Naive thymus-derived CD4-positive, alpha-beta T cell (primary cell): ENCODE measurements at regions not wholly inside any gene's neighbourhood (a gene's known extent, or its start where the extent isn't known, plus 50 kb on each side); places are given as distances from the start of the nearest gene placed in this dataset.
A peak's percentile ranks its signal among the peaks of the same experiment; 100 is the strongest.

Experiments
- ATAC-seq: fragments of 150-1000 bp; cut with Tn5 transposase; 2 replicates; pipeline ENCODE4 v1.10.0; 2021; ENCODE audit warnings: mild to moderate bottlenecking, moderate library complexity
- CTCF ChIA-PET: fragments of 350-600 bp; sonication (Branson Sonifier 250); formaldehyde crosslinking; loops from one replicate; lab custom pipeline; 2021; ENCODE audit warnings: antibody characterized with exemption; lab: Charles Lee
- POLR2A ChIA-PET: fragments of 350-600 bp; sonication (Branson Sonifier 250); formaldehyde crosslinking; loops from one replicate; lab custom pipeline; 2021; ENCODE audit warnings: antibody characterized with exemption, inconsistent platforms; lab: Charles Lee
- DNase-seq, 9 donors: peaks; one replicate each; pipeline versions ENCODE4 v3.0.0 to v3.0.0-alpha.2; 2020 to 2022; ENCODE audit warnings: mixed read lengths in 1 of 9
- H3K27ac ChIP-seq: one replicate; pipeline ENCODE4 v1.7.0; 2013; ENCODE audit warnings: mild to moderate bottlenecking, low read depth, low read length, moderate library complexity
- H3K27me3 ChIP-seq, 2 donors: one replicate each; pipeline ENCODE4 v1.7.0; 2013; ENCODE audit warnings: low read length in 2 of 2, mild to moderate bottlenecking in 2 of 2, moderate library complexity in 2 of 2; ENCODE audit not compliant: control insufficient read depth in 2 of 2, insufficient read depth in 2 of 2
- H3K36me3 ChIP-seq, 3 experiments: 1 replicate in 2 of 3; 2 replicates in 1 of 3; pipeline ENCODE4 v1.7.0; 2013; ENCODE audit warnings: low read length in 3 of 3, mild to moderate bottlenecking in 3 of 3, moderate library complexity in 1 of 3; ENCODE audit not compliant: insufficient read depth in 3 of 3, control insufficient read depth in 2 of 3
- H3K4me1 ChIP-seq, 2 donors: one replicate each; pipeline ENCODE4 v1.7.0; 2013; ENCODE audit warnings: low read length in 2 of 2, mild to moderate bottlenecking in 2 of 2, moderate library complexity in 1 of 2; ENCODE audit not compliant: control insufficient read depth in 2 of 2, insufficient read depth in 2 of 2
- H3K4me3 ChIP-seq: 2 replicates; pipeline ENCODE4 v1.7.0; 2013; ENCODE audit warnings: mild to moderate bottlenecking, low read length
- H3K9me3 ChIP-seq, 3 experiments: 1 replicate in 2 of 3; 2 replicates in 1 of 3; pipeline ENCODE4 v1.7.0; 2013; ENCODE audit warnings: low read length in 3 of 3; ENCODE audit not compliant: control insufficient read depth in 2 of 3
- H3K27ac Mint-ChIP-seq, 9 donors: one replicate each; pipeline ENCODE4 v1.8.0; 2020 to 2022; ENCODE audit warnings: mixed read lengths in 9 of 9, mild to moderate bottlenecking in 8 of 9, moderate library complexity in 5 of 9, inconsistent platforms in 2 of 9
- H3K27me3 Mint-ChIP-seq, 5 donors: one replicate each; pipeline ENCODE4 v1.8.0; 2021 to 2022; ENCODE audit warnings: mixed read lengths in 5 of 5, mild to moderate bottlenecking in 1 of 5
- H3K36me3 Mint-ChIP-seq, 5 donors: one replicate each; pipeline ENCODE4 v1.8.0; 2020 to 2022; ENCODE audit warnings: mixed read lengths in 5 of 5, mild to moderate bottlenecking in 3 of 5, inconsistent platforms in 1 of 5
- H3K4me1 Mint-ChIP-seq, 7 donors: one replicate each; pipeline ENCODE4 v1.8.0; 2020 to 2022; ENCODE audit warnings: mixed read lengths in 7 of 7, mild to moderate bottlenecking in 3 of 7, inconsistent platforms in 1 of 7
- H3K4me3 Mint-ChIP-seq, 10 donors: one replicate each; pipeline ENCODE4 v1.8.0; 2020 to 2022; ENCODE audit warnings: mild to moderate bottlenecking in 10 of 10, mixed read lengths in 10 of 10, moderate library complexity in 6 of 10, inconsistent platforms in 2 of 10
- H3K9me3 Mint-ChIP-seq, 11 donors: one replicate each; pipeline ENCODE4 v1.8.0; 2020 to 2022; ENCODE audit warnings: mixed read lengths in 11 of 11, mild to moderate bottlenecking in 4 of 11, inconsistent platforms in 1 of 11, moderate library complexity in 1 of 11
- intact Hi-C, 2 donors: fragments of 100-400 bp; cut with micrococcal nuclease; formaldehyde crosslinking; loops; one replicate each; pipeline ENCODE4 v1.15.1; 2023

- no peaks in the 10 kb centered on the region for H3K4me1 ChIP-seq
- ATAC-seq (no peak), DNase-seq (no peak)
- peaks cover 0 to 13% (median 4%) of the 10 kb centered on the region in 5 donors for H3K27me3 Mint-ChIP-seq
- intact Hi-C loops = no loop called here
- no peak overlapping the region for H3K27ac ChIP-seq
- CTCF ChIA-PET = no interaction called here
- POLR2A ChIA-PET = no interaction called here
- H3K36me3 ChIP-seq = no peaks in the 10 kb centered on the region
- H3K9me3 ChIP-seq = no peaks in the 10 kb centered on the region
- peaks cover 0 to 5% (median 0%) of the 10 kb centered on the region in 7 donors for H3K4me1 Mint-ChIP-seq
- no peaks in the 10 kb centered on the region for H3K27me3 ChIP-seq
- H3K36me3 Mint-ChIP-seq = no peaks in the 10 kb centered on the region
- no peak overlapping the region for H3K27ac Mint-ChIP-seq
- peaks cover 0 to 6% (median 0%) of the 10 kb centered on the region in 11 donors for H3K9me3 Mint-ChIP-seq
- no peak overlapping the region for H3K4me3 Mint-ChIP-seq
- no peak overlapping the region for H3K4me3 ChIP-seq
These were observed 95.3 kb upstream of the HDAC9 start for GRCh38 chr7:18400275-18400674.

- Histone ChIP-seq H3K27ac (no peak overlapping the region), H3K9me3 (no peaks in the 10 kb centered on the region), H3K4me1 (no peaks in the 10 kb centered on the region), H3K27me3 (no peaks in the 10 kb centered on the region), H3K36me3 (no peaks in the 10 kb centered on the region), H3K4me3 (no peak overlapping the region)
- CTCF ChIA-PET = no interaction called here
- Mint-ChIP-seq H3K27ac (no peak overlapping the region), H3K9me3 (peaks cover 0 to 6% (median 0%) of the 10 kb centered on the region in 11 donors), H3K36me3 (no peaks in the 10 kb centered on the region), H3K27me3 (peaks cover 0 to 13% (median 5%) of the 10 kb centered on the region in 5 donors), H3K4me1 (peaks cover 0 to 5% (median 0%) of the 10 kb centered on the region in 7 donors), H3K4me3 (no peak overlapping the region)
- POLR2A ChIA-PET = no interaction called here
- DNase-seq (no peak), ATAC-seq (no peak)
- intact Hi-C loops = no loop called here
These were observed 94.8 kb upstream of the HDAC9 start for GRCh38 chr7:18400726-18401125.

GRCh38 chr7:18401757-18402156, 93.8 kb upstream of the HDAC9 start:
- Histone ChIP-seq H3K27ac (no peak overlapping the region), H3K4me3 (no peak overlapping the region), H3K9me3 (no peaks in the 10 kb centered on the region), H3K4me1 (no peaks in the 10 kb centered on the region), H3K36me3 (no peaks in the 10 kb centered on the region), H3K27me3 (no peaks in the 10 kb centered on the region)
- Mint-ChIP-seq H3K4me1 (peaks cover 0 to 5% (median 0%) of the 10 kb centered on the region in 7 donors), H3K9me3 (peaks cover 0 to 6% (median 0%) of the 10 kb centered on the region in 11 donors), H3K27me3 (peaks cover 0 to 13% (median 5%) of the 10 kb centered on the region in 5 donors), H3K36me3 (no peaks in the 10 kb centered on the region), H3K4me3 (no peak overlapping the region), H3K27ac (no peak overlapping the region)
- DNase-seq (no peak), ATAC-seq (no peak)
- ChIA-PET POLR2A (no interaction called here), CTCF (interaction anchor here (0.6 kb wide), 1 partner anchor 555 kb away, joined by 3 read pairs; no protein-coding TSS in a partner anchor)
- intact Hi-C loops = no loop called here

GRCh38 chr7:18402488-18403183, 92.9 kb upstream of the HDAC9 start:
- Mint-ChIP-seq H3K36me3 (no peaks in the 10 kb centered on the region), H3K27ac (no peak overlapping the region), H3K27me3 (peaks cover 0 to 13% (median 4%) of the 10 kb centered on the region in 5 donors), H3K4me3 (no peak overlapping the region), H3K9me3 (peaks cover 0 to 6% (median 0%) of the 10 kb centered on the region in 11 donors), H3K4me1 (peaks cover 0 to 5% (median 0%) of the 10 kb centered on the region in 7 donors)
- Histone ChIP-seq H3K27me3 (no peaks in the 10 kb centered on the region), H3K27ac (no peak overlapping the region), H3K36me3 (no peaks in the 10 kb centered on the region), H3K4me1 (no peaks in the 10 kb centered on the region), H3K4me3 (no peak overlapping the region), H3K9me3 (no peaks in the 10 kb centered on the region)
- ATAC-seq (peak; percentile 34), DNase-seq (no peak)
- CTCF ChIA-PET = interaction anchor here (0.6 kb wide), 1 partner anchor 556 kb away, joined by 3 read pairs; no protein-coding TSS in a partner anchor
- intact Hi-C loops = no loop called here
- POLR2A ChIA-PET = no interaction called here

GRCh38 chr7:18405726-18406125, 89.8 kb upstream of the HDAC9 start:
- no peaks in the 10 kb centered on the region for H3K9me3 ChIP-seq
- H3K4me1 ChIP-seq = no peaks in the 10 kb centered on the region
- Mint-ChIP-seq H3K4me1 (no peaks in the 10 kb centered on the region), H3K27ac (no peak overlapping the region), H3K36me3 (no peaks in the 10 kb centered on the region), H3K27me3 (peaks cover 0 to 7% (median 0%) of the 10 kb centered on the region in 5 donors), H3K4me3 (no peak overlapping the region), H3K9me3 (peaks cover 0 to 4% (median 0%) of the 10 kb centered on the region in 11 donors)
- ChIA-PET CTCF (no interaction called here), POLR2A (interaction anchor here (0.6 kb wide), 1 partner anchor 681 kb away, joined by 3 read pairs; no protein-coding TSS in a partner anchor)
- ATAC-seq = no peak
- H3K36me3 ChIP-seq = no peaks in the 10 kb centered on the region
- no peak overlapping the region for H3K4me3 ChIP-seq
- no peaks in the 10 kb centered on the region for H3K27me3 ChIP-seq
- intact Hi-C loops = no loop called here
- no peak for DNase-seq
- no peak overlapping the region for H3K27ac ChIP-seq

GRCh38 chr7:18407385-18407784, 88.2 kb upstream of the HDAC9 start:
- intact Hi-C loops = no loop called here
- Histone ChIP-seq H3K27me3 (no peaks in the 10 kb centered on the region), H3K9me3 (no peaks in the 10 kb centered on the region), H3K27ac (no peak overlapping the region), H3K36me3 (no peaks in the 10 kb centered on the region), H3K4me1 (no peaks in the 10 kb centered on the region), H3K4me3 (no peak overlapping the region)
- ATAC-seq = no peak
- Mint-ChIP-seq H3K4me1 (no peaks in the 10 kb centered on the region), H3K36me3 (no peaks in the 10 kb centered on the region), H3K9me3 (peaks cover 0 to 2% (median 0%) of the 10 kb centered on the region in 11 donors), H3K27ac (no peak overlapping the region), H3K27me3 (peaks cover 0 to 6% (median 0%) of the 10 kb centered on the region in 5 donors), H3K4me3 (no peak overlapping the region)
- CTCF ChIA-PET = no interaction called here
- DNase-seq = no peak
- POLR2A ChIA-PET = no interaction called here

- Mint-ChIP-seq H3K27me3 (peaks cover 0 to 6% (median 0%) of the 10 kb centered on the region in 5 donors), H3K4me3 (no peak overlapping the region), H3K4me1 (no peaks in the 10 kb centered on the region), H3K9me3 (peaks cover 0 to 2% (median 0%) of the 10 kb centered on the region in 11 donors), H3K36me3 (no peaks in the 10 kb centered on the region), H3K27ac (no peak overlapping the region)
- no peak overlapping the region for H3K27ac ChIP-seq
- ATAC-seq (no peak), DNase-seq (no peak)
- intact Hi-C loops = no loop called here
- no peaks in the 10 kb centered on the region for H3K9me3 ChIP-seq
- ChIA-PET CTCF (interaction anchor here (0.7 kb wide), 1 partner anchor 75 kb away, joined by 4 read pairs; no protein-coding TSS in a partner anchor), POLR2A (no interaction called here)
- no peak overlapping the region for H3K4me3 ChIP-seq
- H3K27me3 ChIP-seq = no peaks in the 10 kb centered on the region
- no peaks in the 10 kb centered on the region for H3K36me3 ChIP-seq
- H3K4me1 ChIP-seq = no peaks in the 10 kb centered on the region
These were observed 87.1 kb upstream of the HDAC9 start for GRCh38 chr7:18408461-18408860.
